Thyroid gland (tissue), 4 donors: ENCODE measurements at regions not wholly inside any gene's neighbourhood (a gene's known extent, or its start where the extent isn't known, plus 50 kb on each side); places are given as distances from the start of the nearest gene placed in this dataset.

ENCODE experiments used
- DNase-seq, 2 donors: peaks; one replicate each; pipeline ENCODE4 v3.0.0-alpha.2; 2019
- H3K27ac ChIP-seq, 3 donors: fragments of 200-600 bp; sonication (generic); 1 replicate in 2 of 3; 2 replicates in 1 of 3; pipeline ENCODE4 v1.5.1; 2016 to 2019; ENCODE audit warnings: mild to moderate bottlenecking in 1 of 3, moderate library complexity in 1 of 3
- H3K27me3 ChIP-seq: fragments of 200-600 bp; sonication (generic); one replicate; pipeline ENCODE4 v1.5.1; 2019
- H3K36me3 ChIP-seq, 2 donors: fragments of 200-600 bp; sonication (generic); one replicate each; pipeline ENCODE4 v1.5.1; 2016 to 2019
- H3K4me1 ChIP-seq, 2 donors: fragments of 200-600 bp; sonication (generic); one replicate each; pipeline ENCODE4 v1.5.1; 2017 to 2019
- H3K4me3 ChIP-seq, 3 donors: fragments of 200-600 bp; sonication (generic); replicated peaks in 1 of 3; 1 replicate in 2 of 3; 2 replicates in 1 of 3; pipeline ENCODE4 v1.5.1; 2016; ENCODE audit warnings: mild to moderate bottlenecking in 1 of 3
- H3K9me3 ChIP-seq: fragments of 200-600 bp; sonication (generic); one replicate; pipeline ENCODE4 v1.5.1; 2017
- CTCF ChIP-seq, 6 experiments: fragments of 200-600 bp in 3 of 6; fragments of 450-650 bp in 3 of 6; sonication (generic) in 3 of 6; IDR thresholded peaks; one replicate each; pipeline ENCODE4 v1.5.1; 2016 to 2019; ENCODE audit warnings: antibody characterized with exemption in 6 of 6, mild to moderate bottlenecking in 2 of 6, inconsistent platforms in 1 of 6, moderate library complexity in 1 of 6
- POLR2A ChIP-seq, 2 donors: fragments of 450-650 bp; IDR thresholded peaks; one replicate each; pipeline ENCODE4 v1.6.1; 2017; ENCODE audit warnings: antibody characterized with exemption in 2 of 2, mild to moderate bottlenecking in 2 of 2, moderate library complexity in 1 of 2
- WGBS, 2 donors: methylation state at CpG; one replicate each; pipeline ENCODE4 v1.1.5; 2017; 5-methylcytosine and 5-hydroxymethylcytosine counted together
- intact Hi-C: fragments of 100-400 bp; cut with DNase I; formaldehyde crosslinking; loops from one replicate; pipeline ENCODE4 v1.15.1; 2023

DNA sequence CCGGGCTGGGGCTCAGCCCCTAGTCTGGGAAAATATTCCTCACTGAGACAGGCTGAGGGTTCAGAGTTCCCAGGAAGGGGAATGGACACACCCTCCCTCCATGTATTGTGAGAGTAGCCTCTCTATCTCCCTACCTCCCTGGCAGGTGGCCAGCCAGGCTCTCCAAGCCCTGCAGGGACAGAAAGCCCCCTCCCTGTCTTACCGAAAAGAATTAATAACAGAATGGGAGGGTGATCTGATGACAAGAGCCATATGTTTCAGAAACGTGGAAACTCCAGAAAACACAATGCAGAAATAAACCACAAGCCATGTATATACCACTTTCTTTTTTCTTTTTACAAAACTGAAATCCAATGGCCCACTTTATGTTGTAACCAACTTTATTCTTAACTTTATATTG, 140.0 kb downstream of the CHST1 start:
- Histone ChIP-seq H3K36me3 (no peaks in the 10 kb centered on the region), H3K9me3 (no peaks in the 10 kb centered on the region), H3K27ac (no peak overlapping the region), H3K4me3 (no peak overlapping the region), H3K27me3 (no peaks in the 10 kb centered on the region), H3K4me1 (no peaks in the 10 kb centered on the region)
- TF ChIP-seq POLR2A (IDR thresholded peaks at IDR 0.05), result no peak
- no peak for TF ChIP-seq CTCF (IDR thresholded peaks at IDR 0.05)
- no peak for DNase-seq
- intact Hi-C loops, result no loop called here
- WGBS, 2 donors, result 56 to 67% methylated on average over 3 of the region's 3 CpGs

GRCh38 chr11:45523760-45524159, 141.7 kb downstream of the CHST1 start:
- no peaks in the 10 kb centered on the region for H3K36me3 ChIP-seq
- H3K4me3 ChIP-seq, result no peak overlapping the region
- intact Hi-C loops, result no loop called here
- 64 to 71% methylated on average over 5 of the region's 5 CpGs for WGBS, 2 donors
- no peak for DNase-seq
- no peaks in the 10 kb centered on the region for H3K9me3 ChIP-seq
- H3K27me3 ChIP-seq, result no peaks in the 10 kb centered on the region
- no peak for TF ChIP-seq CTCF (IDR thresholded peaks at IDR 0.05)
- no peak for TF ChIP-seq POLR2A (IDR thresholded peaks at IDR 0.05)
- H3K4me1 ChIP-seq, result no peaks in the 10 kb centered on the region
- no peak overlapping the region for H3K27ac ChIP-seq

- no peak for TF ChIP-seq CTCF (IDR thresholded peaks at IDR 0.05)
- TF ChIP-seq POLR2A (IDR thresholded peaks at IDR 0.05), result no peak
- H3K27me3 ChIP-seq, result no peaks in the 10 kb centered on the region
- intact Hi-C loops, result no loop called here
- no peak for DNase-seq
- no peaks in the 10 kb centered on the region for H3K4me1 ChIP-seq
- H3K27ac ChIP-seq, result no peak overlapping the region
- WGBS, 2 donors, result 88 to 89% methylated on average over 5 of the region's 5 CpGs
- H3K36me3 ChIP-seq, result no peaks in the 10 kb centered on the region
- H3K4me3 ChIP-seq, result no peak overlapping the region
- no peaks in the 10 kb centered on the region for H3K9me3 ChIP-seq
These were observed 146.4 kb downstream of the CHST1 start for GRCh38 chr11:45518833-45519535.

DNA sequence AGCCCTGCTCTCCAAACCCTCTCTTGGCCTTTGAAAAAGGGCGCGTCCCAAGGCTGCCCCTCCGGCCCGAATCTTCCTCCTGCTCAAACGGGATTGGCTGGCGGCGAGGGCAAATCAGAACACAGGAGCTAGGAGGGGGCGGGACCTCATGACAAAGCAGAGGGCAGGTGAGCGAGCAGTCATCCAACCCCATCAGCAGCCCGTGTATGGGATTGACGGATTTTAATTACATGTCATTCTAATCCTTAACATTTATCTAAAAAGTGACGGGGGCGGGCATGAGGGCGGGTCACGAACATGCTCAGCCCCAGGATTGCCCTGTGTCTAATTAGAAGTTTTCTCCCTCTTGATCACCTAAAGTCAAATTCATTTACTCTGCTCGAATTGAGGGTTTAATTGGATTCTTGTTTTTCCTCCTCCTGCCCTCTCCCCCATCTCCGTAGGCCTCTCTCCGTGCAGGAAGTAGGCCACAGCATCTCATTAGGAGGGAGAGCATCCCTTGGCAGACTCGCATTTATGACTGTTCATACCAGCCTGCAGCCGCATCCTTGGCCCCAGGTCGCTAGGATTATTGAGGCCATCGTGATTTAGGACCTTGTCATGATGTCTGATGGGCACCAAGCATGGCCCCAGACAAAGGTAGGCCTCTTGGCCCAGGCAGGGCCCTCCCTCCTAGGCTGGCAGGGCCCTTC, 147.1 kb downstream of the CHST1 start:
- H3K4me1 ChIP-seq, result no peaks in the 10 kb centered on the region
- H3K27me3 ChIP-seq, result no peaks in the 10 kb centered on the region
- no peaks in the 10 kb centered on the region for H3K36me3 ChIP-seq
- WGBS, 2 donors, result 89 to 90% methylated on average over 22 of the region's 22 CpGs
- H3K9me3 ChIP-seq, result no peaks in the 10 kb centered on the region
- no peak overlapping the region for H3K27ac ChIP-seq
- no peak for DNase-seq
- H3K4me3 ChIP-seq, result no peak overlapping the region
- intact Hi-C loops, result no loop called here
- TF ChIP-seq POLR2A (IDR thresholded peaks at IDR 0.05) (no peak), CTCF (IDR thresholded peaks at IDR 0.05) (no peak)

- Histone ChIP-seq H3K36me3 (no peaks in the 10 kb centered on the region), H3K4me1 (no peaks in the 10 kb centered on the region), H3K9me3 (no peaks in the 10 kb centered on the region), H3K4me3 (no peak overlapping the region), H3K27me3 (no peaks in the 10 kb centered on the region), H3K27ac (no peak overlapping the region)
- intact Hi-C loops, result no loop called here
- no peak for DNase-seq
- 87 to 90% methylated on average over 11 of the region's 11 CpGs for WGBS, 2 donors
- TF ChIP-seq POLR2A (IDR thresholded peaks at IDR 0.05) (no peak), CTCF (IDR thresholded peaks at IDR 0.05) (no peak)
These were observed 148.2 kb downstream of the CHST1 start for GRCh38 chr11:45517171-45517770.
